OCI-LY3 (cell line): ENCODE measurements at regions not wholly inside any gene's neighbourhood (a gene's known extent, or its start where the extent isn't known, plus 50 kb on each side); places are given as distances from the start of the nearest gene placed in this dataset.

ENCODE experiments used
- H2AFZ ChIP-seq: fragments of 200-600, 300-600 bp; shearing (Covaris generic); 2 replicates; pipeline ENCODE4 v1.6.0; 2014; ENCODE audit warnings: antibody characterized with exemption, low read depth, low read length
- H3K27ac ChIP-seq: fragments of 200-600, 300-600 bp; sonication (generic); 2 replicates; pipeline ENCODE4 v1.5.1; 2014; ENCODE audit warnings: mild to moderate bottlenecking, low read length, moderate library complexity, mixed read lengths
- H3K27me3 ChIP-seq: fragments of 200-600, 300-600 bp; sonication (generic); 2 replicates; pipeline ENCODE4 v1.6.1; 2014; ENCODE audit warnings: low read depth, low read length, mixed read lengths
- H3K36me3 ChIP-seq: fragments of 200-600, 300-600 bp; sonication (generic); replicated peaks from 2 replicates; pipeline ENCODE3; 2014; ENCODE audit warnings: low read depth, low read length, mixed read lengths
- H3K4me1 ChIP-seq: fragments of 300-600, 200-600 bp; sonication (generic); 2 replicates; pipeline ENCODE4 v1.6.1; 2014; ENCODE audit warnings: low read length, mixed read lengths
- H3K4me2 ChIP-seq: fragments of 200-600, 300-600 bp; sonication (generic); 2 replicates; pipeline ENCODE4 v1.6.1; 2014; ENCODE audit warnings: low read length, mixed read lengths
- H3K4me3 ChIP-seq: fragments of 300-600, 200-600 bp; sonication (generic); 2 replicates; pipeline ENCODE4 v1.5.1; 2014; ENCODE audit warnings: antibody characterized with exemption, mild to moderate bottlenecking, low read length, moderate library complexity
- H3K79me2 ChIP-seq: fragments of 300-600, 200-600 bp; shearing (Covaris generic); 2 replicates; pipeline ENCODE4 v1.6.1; 2014; ENCODE audit warnings: mild to moderate bottlenecking, low read length, mixed read lengths
- H3K9ac ChIP-seq: fragments of 300-600, 200-600 bp; shearing (Covaris generic); 2 replicates; pipeline ENCODE4 v1.6.0; 2014; ENCODE audit warnings: mild to moderate bottlenecking, low read length, moderate library complexity
- H3K9me3 ChIP-seq: fragments of 200-600, 300-600 bp; shearing (Covaris generic); 2 replicates; pipeline ENCODE4 v1.6.1; 2014; ENCODE audit warnings: low read length, mixed read lengths; ENCODE audit not compliant: insufficient read depth
- H4K20me1 ChIP-seq: fragments of 200-600, 300-600 bp; sonication (generic); 2 replicates; pipeline ENCODE4 v1.6.1; 2016; ENCODE audit warnings: low read length, mixed read lengths; ENCODE audit not compliant: insufficient read depth
- EZH2phosphoT487 ChIP-seq: fragments of 200-600 bp; shearing (Covaris generic); IDR thresholded peaks from 2 replicates; pipeline ENCODE4 v1.6.1; 2018; ENCODE audit warnings: antibody characterized with exemption, mixed run types, low read depth
- TF ChIP-seq, protein P1 (sequence below): fragments of 200-600, 300-600 bp; sonication (generic); IDR thresholded peaks from 2 replicates; pipeline ENCODE4 v1.5.1; 2014; ENCODE audit warnings: antibody characterized with exemption, low read length, low read depth

DNA sequence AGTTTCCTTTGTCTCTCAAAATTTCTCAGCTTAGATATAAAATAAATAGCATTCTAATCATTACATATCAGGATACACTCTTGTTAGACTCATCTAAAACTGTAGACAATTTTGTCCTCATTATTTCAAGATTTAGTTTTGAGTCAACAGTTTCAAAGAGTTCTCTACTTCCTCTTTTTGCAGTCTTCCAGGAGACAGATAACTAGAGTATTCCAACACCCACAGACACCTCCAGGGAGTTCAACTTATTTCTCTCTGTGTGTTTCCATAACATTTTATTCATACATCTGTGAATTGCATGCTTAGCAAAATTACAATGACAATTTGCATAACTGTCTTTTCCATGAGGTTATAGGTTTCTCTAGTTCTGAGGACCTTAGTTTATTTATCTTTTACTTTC is 166.6 kb upstream of the HNMT start:
- no peaks in the 10 kb centered on the region for H3K36me3 ChIP-seq
- H2AFZ ChIP-seq, result no peak overlapping the region
- no peak overlapping the region for H3K4me3 ChIP-seq
- H4K20me1 ChIP-seq, result no peaks in the 10 kb centered on the region
- no peak overlapping the region for H3K9ac ChIP-seq
- no peak overlapping the region for H3K27ac ChIP-seq
- no peak for TF ChIP-seq EZH2phosphoT487
- TF ChIP-seq, protein P1, sequence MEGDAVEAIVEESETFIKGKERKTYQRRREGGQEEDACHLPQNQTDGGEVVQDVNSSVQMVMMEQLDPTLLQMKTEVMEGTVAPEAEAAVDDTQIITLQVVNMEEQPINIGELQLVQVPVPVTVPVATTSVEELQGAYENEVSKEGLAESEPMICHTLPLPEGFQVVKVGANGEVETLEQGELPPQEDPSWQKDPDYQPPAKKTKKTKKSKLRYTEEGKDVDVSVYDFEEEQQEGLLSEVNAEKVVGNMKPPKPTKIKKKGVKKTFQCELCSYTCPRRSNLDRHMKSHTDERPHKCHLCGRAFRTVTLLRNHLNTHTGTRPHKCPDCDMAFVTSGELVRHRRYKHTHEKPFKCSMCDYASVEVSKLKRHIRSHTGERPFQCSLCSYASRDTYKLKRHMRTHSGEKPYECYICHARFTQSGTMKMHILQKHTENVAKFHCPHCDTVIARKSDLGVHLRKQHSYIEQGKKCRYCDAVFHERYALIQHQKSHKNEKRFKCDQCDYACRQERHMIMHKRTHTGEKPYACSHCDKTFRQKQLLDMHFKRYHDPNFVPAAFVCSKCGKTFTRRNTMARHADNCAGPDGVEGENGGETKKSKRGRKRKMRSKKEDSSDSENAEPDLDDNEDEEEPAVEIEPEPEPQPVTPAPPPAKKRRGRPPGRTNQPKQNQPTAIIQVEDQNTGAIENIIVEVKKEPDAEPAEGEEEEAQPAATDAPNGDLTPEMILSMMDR, result no peak
- no peaks in the 10 kb centered on the region for H3K79me2 ChIP-seq
- H3K27me3 ChIP-seq, result peaks cover 68% of the 10 kb centered on the region
- peaks cover 15% of the 10 kb centered on the region for H3K9me3 ChIP-seq
- peaks cover 10% of the 10 kb centered on the region for H3K4me1 ChIP-seq
- 0 out of 2 replicates have a peak overlapping the region, but pooled peaks have one; percentile 1 for H3K4me2 ChIP-seq

DNA sequence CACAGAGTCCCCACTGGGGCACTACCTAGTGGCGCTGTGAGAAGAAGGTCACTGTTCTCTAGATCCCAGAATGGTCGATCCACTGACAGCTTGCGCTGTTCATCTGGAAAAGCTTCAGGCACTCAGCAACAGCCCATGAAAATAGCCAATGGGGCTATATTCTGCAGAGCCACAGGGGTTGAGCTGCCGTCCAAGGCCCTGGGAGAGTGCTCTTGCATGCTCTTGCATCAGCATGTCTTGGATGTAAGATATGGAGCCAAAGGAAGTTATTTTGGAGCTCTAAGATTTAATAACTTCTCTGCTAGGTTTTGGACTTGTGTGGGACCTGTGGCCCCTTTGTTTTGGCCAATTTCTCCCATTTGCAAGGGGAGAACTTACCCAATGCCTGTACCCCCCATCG is 164.7 kb upstream of the HNMT start:
- no peak overlapping the region for H3K4me2 ChIP-seq
- H3K4me1 ChIP-seq, result peaks cover 10% of the 10 kb centered on the region
- H3K9me3 ChIP-seq, result peaks cover 23% of the 10 kb centered on the region

DNA sequence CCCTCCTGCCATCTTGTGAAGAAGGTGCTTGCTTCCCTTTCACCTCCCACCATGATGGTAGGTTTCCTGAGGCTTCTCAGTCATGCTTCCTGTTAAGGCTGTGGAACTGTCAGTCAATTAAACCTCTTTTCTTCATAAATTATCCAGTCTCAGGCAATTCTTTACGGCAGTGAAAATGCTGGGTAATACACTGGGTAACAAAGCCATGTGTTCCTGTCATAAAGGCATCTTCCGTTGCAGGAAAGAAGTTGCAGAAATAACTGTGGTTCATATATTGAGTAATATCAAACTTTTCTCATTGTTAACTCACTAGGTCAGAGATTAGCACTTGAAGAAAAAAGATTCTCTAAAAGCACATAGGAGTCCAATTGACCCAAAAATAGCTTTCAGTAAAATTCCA is 163.9 kb upstream of the HNMT start:
- Histone ChIP-seq H3K4me1 (peaks cover 10% of the 10 kb centered on the region), H3K27ac (no peak overlapping the region), H3K4me3 (no peak overlapping the region), H3K9me3 (peaks cover 23% of the 10 kb centered on the region), H3K36me3 (no peaks in the 10 kb centered on the region), H3K79me2 (no peaks in the 10 kb centered on the region), H2AFZ (no peak overlapping the region), H3K27me3 (peaks cover 54% of the 10 kb centered on the region), H3K4me2 (no peak overlapping the region), H4K20me1 (no peaks in the 10 kb centered on the region), H3K9ac (no peak overlapping the region)
- no peak for TF ChIP-seq EZH2phosphoT487
- TF ChIP-seq, protein P1, result no peak

More for the DNA sequence above, 164.7 kb upstream of the HNMT start:
- H2AFZ ChIP-seq, result no peak overlapping the region
- H3K9ac ChIP-seq, result no peak overlapping the region
- H3K4me3 ChIP-seq, result no peak overlapping the region
- no peaks in the 10 kb centered on the region for H3K36me3 ChIP-seq
- no peak overlapping the region for H3K27ac ChIP-seq
- no peaks in the 10 kb centered on the region for H4K20me1 ChIP-seq
- no peaks in the 10 kb centered on the region for H3K79me2 ChIP-seq
- peaks cover 61% of the 10 kb centered on the region for H3K27me3 ChIP-seq
- TF ChIP-seq, protein P1, result no peak

DNA sequence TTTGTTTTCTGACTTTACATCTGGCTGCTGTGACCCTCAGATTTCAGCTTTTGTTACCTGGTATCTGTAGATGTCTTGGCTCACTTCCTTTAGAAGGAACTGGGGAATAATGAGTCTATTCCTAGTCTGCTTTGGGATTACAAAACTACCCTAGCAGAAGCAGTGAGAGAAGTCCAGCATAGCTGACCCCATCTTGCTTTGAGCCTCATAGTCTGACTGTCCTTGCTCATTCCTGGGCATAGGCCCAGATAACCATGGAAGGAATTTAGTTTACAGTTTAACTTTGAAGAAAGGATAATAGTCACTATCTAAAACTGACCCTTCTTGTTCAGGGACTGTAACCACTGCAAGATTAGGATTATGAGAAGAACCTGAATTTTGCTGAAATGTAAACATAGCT is 163.0 kb upstream of the HNMT start:
- H2AFZ ChIP-seq, result no peak overlapping the region
- H3K4me2 ChIP-seq, result no peak overlapping the region
- H3K4me3 ChIP-seq, result no peak overlapping the region
- no peak overlapping the region for H3K9ac ChIP-seq
- H3K27ac ChIP-seq, result no peak overlapping the region
- no peaks in the 10 kb centered on the region for H3K36me3 ChIP-seq
- no peaks in the 10 kb centered on the region for H3K79me2 ChIP-seq
- TF ChIP-seq, protein P1, result no peak
- TF ChIP-seq EZH2phosphoT487, result no peak
- H3K27me3 ChIP-seq, result peaks cover 45% of the 10 kb centered on the region
- H4K20me1 ChIP-seq, result no peaks in the 10 kb centered on the region
- peaks cover 10% of the 10 kb centered on the region for H3K4me1 ChIP-seq
- H3K9me3 ChIP-seq, result peaks cover 23% of the 10 kb centered on the region
